ENCODE measurements at regions not wholly inside any gene's neighbourhood (a gene's known extent, or its start where the extent isn't known, plus 50 kb on each side); places are given as distances from the start of the nearest gene placed in this dataset.

DNA sequence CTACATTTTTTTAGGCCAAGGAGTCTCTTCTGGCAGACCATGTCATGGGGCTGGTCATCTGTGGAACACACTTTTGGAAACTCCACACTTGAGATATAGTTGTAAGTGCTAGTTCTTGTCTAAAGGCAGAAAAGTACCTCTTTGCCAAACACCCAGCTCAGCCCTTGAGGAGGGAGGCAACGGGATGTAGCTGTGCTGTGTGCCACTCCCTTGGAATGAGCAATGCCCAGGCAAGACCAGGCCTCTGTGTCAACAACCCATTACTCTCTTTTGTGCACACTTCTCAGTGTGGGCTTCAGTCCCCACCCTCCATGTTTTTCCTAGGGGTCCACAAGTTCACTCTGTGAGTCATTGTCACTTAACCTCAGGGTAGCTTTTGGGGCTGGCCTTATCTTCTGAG, 528.3 kb upstream of the CFAP20DC start:
- no peak for FAIRE-seq

DNA sequence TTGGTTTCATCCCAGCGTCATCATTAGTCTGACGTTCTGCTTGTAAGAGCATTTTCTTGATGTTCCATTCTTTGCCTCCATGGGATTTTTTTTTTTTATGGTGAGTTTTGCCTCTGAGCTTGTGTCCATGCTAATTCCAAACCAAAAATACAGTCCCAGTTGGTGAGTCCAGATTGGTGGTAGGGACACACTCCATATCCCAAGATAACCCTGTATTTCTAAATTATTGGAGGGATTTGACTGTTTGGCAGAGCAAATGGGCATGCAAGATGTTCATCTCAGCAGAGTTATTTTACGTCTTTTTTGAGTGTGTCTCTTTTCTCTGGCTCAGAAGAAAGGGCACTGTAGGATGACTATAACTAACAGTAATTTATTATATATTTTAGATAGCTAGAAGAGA, 526.8 kb upstream of the CFAP20DC start:
- no peak for FAIRE-seq

DNA sequence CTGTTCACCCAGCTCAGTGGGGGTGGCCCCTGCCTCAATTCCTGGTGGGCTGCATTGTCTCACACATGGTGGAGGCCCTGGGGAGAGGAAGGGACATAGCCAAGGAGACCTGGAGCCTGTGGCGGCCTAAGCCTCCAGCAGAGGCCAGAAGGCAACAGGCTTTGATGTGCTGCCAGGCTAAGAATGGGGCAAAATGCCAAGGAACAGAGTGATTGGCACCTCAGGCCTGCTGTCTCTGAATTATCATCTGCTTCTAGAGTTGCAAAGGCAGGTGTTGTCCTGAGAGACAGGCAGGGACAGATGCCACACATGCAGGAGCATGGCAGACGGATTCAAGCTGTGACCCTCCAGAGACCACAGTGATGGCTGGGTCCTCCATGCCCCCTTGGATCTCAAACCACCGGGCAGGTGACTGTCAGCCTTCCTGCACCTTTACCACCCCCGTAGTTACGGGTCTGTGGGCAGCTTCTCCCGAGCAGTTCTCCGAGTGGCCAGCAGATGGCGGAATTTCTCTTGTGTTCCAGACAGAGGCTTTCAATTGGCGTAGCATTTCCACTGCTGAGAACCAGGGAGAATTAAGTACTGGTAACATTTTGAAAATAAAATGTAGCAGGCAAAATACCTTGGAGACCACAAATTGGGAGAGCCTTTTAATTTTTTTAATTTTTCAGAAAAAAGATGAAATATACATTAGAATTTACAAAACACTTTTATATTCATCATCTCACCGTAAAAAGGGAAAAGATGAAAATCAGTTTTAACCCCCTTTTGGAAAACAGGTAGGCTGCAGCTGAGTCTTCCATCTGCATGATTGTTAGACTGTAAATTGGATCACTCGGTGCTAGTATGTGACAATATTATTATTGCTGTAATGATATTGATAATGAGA, 525.5 kb upstream of the CFAP20DC start:
- peak; percentile 94 for FAIRE-seq

DNA sequence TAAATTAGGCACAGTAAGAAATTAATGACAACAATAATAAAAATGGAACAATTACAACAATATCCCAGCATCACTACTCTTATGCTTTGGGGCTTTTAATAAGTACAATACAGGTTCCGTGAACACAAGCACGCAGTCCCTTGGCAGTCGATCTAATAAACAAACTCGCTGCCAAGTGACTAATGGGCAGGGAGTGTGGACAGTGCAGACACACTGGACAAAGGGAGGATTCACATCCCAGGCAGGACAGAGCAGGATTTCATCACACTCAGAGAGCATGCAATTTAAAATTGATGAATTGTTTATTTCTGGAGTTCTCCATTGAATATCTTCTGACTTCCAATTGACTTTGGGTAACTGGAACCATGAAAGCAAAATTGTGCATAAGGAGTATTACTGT, 524.1 kb upstream of the CFAP20DC start:
- no peak for FAIRE-seq

DNA sequence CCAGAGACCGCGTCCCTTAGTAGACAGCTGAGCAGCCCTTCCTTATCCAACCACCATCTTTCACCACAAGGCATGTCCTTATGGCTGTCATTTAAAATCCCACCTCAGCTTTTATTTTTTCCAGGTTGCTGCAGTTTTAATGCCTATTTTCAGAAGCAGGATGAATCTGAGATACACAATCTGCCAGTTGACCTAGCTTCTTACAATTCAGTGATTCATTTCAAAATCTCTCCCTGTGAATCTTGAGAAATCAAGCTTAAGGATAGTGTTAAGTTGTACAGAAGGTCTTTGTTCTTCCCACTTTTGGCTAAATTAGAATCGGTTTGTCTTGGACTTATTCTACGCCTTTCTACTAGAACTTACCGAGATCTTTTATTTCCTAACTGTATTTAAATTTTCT, 522.3 kb upstream of the CFAP20DC start:
- no peak for FAIRE-seq

DNA sequence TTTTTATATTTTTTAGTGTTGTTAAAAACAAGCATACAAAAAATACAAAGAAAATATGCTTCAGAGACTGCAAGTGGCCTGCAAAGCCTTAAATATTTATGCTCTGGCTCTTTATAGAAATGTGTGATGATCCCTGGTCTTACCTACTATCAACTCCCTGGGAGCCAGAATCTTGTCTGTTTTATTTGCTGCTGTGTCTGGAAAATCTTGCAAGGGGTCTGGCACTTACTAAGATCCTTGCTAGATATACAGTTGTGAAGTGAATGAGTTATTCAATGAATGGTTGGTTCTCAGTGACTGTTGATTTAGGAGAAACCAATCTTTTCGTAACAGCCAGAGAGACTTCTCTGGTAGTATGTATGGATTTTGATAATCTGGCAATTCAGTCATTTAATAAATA, 521.0 kb upstream of the CFAP20DC start:
- no peak for FAIRE-seq

DNA sequence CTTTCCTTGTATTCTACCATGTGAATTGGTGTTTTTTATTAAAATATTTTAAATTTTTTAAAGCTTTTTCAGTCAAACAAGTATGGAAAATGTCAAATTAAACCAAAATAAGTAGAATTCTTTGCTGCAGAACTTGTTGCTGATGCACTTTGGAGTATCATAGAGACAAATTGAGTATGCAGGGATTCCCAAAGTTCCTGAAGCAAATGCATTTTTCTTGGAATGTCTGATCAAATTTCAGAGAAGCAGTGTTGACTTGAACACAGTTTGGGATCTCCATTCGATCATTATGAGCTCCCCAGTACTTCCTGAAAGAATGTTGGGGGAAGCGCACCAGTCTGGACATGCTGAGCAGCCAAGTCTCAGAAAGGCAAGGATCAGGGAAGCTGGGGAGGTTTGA, 517.8 kb upstream of the CFAP20DC start:
- no peak for FAIRE-seq

DNA sequence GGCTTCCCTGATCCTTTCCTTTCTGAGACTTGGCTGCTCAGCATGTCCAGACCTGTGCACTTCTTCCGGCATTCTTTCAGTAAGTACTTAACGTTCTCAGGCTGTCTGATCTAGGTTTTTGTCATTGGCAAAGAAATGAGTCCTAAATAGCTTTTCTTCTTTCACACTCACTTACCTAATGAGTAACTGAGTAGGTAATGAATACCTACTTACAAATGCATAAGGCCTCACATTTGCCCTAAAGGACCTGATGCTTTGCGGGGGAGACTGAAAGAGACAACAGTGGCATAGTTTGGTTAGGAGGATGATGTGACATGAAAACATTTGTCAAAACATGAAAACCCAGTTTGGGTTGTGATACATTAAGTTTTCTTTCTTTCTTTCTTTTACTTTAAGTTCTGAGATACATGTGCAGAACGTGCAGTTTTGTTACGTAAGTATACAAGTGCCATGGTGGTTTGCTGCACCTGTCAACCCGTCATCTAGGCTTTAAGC, 516.7 kb upstream of the CFAP20DC start:
- FAIRE-seq = no peak

DNA sequence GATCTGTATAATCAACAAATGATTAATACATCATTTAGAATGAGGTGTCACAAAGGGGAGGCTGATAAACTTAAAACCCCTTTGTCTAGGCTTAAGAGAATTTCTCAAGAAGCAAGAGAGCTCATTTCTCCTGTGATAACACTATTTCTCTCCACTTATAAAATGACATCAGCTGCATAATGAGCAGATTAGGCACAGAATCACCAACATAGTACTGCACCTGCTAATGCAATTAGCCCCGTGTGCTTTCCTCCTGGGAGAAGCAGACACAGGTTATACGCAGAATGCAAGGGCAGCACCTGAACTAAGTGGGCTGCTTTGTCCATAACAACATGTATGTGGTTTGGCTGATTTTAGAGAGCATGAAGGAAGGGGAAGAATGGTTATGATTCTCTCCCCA, 515.3 kb upstream of the CFAP20DC start:
- FAIRE-seq = no peak

DNA sequence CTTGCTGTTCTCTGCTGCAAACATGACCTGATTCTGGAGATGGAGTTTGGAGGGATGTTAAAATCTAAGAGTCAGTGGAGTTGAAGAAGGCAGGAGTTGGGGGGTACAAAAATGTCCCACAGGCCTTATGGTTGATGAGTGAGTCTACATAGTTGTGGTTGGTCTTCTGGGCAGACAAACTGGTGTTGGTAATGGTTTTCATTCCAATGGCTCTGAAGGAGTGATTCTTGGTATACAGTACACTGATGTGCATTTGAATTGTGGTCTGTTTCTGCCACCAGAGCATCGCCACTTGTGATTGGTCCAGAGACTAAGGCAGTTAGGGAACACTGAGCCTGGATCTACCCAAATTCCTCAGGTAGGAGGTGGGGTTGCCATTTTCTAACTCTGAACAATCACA, 514.1 kb upstream of the CFAP20DC start:
- FAIRE-seq = no peak

DNA sequence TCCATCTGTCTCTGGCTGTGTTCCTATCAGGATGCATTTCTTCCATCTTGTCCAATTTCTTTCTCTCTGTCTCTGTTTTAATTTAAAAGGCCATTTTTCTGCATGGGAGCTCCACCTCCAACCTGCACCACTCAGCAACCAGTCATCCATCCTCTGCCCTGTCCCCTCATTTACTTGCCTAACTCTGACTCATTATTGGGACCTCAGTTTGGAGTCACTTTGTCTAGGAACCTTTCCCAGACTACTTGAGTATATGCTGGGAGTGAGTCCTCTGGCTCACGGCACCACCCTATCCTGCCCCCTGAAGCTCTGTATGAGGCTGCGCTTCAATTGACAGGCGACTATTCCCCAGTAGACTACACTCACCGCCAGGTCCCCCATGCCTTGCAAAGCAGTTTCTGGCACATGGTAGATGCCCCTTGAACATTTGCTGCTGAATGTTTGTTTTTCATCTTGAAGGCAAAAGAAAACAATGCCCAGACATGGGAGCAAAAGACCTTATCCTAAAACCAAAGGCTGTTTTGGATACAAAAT, 513.3 kb upstream of the CFAP20DC start:
- FAIRE-seq = no peak

DNA sequence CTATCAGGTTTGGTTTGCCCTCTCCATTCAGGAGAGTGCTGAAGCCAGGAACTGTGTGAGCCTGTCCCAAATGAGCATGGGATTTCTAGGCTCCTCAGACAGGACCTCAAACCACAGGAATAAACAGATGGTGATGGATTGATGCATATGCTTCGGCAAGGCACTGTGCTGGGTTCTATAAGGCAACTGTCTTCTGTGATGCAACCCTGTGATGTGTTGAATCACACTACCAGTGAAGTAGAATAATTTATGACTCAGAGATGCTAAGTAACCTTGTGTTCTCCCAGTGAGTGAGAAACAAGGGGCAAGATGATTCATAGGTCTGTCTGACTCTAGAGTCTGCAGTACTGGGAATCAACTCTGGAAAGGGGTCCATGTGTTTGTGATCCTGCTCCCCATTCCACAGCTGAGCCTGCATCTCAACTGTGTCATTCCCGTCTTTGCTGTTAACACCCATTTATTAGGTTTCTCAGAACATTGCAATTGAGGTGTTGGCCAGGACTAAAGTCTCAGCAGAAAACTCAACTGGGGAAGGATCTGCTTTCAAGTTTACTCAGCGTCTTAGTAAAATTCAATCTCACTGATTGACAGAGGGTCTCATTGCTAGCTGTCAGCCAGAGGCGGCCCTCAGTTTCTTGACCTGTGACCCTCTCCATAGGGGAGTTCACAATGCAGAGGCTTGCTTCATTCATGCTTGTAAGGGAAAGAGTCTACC, 510.1 kb upstream of the CFAP20DC start:
- FAIRE-seq = no peak

DNA sequence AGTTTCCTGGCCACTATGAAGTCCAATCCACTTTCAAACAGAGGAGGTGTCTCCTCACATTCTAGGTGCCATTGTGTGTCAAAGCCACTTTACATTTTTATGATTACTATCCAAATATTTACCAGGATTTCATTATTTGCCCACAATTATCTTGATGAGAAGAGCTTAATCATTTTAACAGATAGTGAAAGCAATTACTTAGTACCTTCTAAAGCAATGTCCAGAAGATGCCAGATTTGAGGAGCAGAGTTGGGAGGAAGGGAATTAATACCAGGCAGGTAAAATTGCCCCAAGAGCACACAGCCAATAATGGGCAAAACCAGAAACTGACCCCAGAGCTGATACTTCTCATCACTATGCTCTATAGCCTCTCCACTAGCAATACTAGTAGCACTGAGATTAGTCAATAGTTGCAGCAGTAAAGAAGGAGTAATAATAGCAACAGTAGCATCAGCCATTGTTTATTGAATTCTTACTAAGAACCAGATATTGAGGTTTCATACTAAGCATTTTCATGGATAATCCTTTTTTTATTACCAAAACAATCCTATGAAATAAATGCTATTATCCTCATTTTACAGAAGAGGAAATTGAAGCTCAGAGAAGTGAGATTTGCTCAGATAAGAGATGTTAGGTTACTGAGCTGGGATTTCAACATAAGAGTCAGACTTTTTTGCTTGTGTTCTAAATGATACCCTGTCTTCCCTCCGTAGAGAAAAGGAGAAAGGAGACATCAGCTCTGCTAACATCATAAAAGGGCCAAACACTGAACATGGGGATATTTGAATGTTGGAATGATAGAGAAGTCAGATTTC, 509.3 kb upstream of the CFAP20DC start:
- no peak for FAIRE-seq

DNA sequence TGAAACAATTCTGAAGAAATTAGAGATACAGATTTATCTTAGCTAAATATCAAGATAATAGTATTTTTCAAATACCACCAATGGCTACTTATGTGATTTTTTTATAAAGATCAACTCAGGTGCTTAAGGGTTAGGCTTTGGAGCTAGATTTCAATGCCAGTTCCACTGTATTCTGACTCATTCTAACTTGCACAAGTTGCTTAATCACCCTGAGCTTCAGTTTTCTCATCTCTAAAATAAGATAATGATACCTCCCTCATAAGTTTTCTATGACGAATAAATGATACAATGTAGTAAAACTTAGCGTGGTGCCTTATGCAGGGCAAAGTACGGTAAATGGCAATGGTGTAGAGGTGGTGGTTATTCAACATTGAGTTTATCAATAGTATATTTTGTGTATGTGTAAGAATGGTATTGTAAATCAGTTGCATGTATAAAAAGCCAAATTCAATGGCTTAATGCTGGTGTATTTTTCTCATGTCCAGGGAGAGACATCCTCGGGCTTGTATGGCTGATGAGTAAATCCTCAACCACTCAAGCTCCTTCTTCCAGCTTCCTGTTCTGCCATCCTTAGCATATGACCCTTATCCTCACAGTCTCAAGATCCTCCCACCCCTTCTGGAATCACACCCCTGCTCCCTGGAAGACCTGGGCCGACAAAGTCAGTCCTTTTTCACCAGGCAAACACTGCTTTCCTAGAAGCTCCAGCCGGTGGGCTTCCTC, 505.9 kb upstream of the CFAP20DC start:
- FAIRE-seq = no peak

DNA sequence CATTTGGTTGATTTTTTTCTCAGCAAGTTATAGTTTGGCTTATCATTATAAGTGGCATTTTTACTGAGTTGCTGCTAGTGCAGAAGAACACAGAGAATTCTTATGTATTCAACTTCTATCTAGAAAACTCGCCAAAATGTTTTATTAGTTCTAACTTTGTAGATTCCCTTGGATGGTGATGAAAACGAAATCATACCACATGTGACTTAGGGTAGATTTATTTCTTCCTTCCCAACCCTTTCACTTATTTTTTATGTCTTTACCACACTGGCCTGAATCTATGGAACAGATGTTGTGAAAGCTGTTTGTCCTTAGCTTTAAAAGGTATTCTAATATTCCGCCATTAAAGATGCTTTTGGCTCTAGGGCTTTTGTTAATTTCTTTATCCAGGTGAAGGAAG, 503.3 kb upstream of the CFAP20DC start:
- no peak for FAIRE-seq

DNA sequence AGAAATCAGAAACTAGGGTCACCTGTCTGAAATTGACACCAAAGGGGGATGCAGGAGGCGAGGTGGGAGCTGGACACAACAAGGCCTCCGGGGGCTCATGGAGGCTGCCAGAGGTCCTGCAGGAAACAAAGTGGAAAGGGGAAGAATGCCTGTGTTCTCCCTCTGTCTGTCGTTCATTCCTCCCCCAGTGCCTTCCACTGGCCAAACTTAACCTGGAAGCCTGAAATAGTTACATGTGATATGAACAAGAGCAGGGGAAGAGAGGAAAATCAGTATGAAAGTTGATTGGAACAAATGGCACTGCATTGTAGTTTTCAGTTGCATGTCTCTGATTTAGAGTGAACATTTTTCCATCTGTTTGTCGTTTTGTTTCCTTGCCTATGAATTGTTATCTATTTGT, 502.0 kb upstream of the CFAP20DC start:
- no peak for FAIRE-seq

DNA sequence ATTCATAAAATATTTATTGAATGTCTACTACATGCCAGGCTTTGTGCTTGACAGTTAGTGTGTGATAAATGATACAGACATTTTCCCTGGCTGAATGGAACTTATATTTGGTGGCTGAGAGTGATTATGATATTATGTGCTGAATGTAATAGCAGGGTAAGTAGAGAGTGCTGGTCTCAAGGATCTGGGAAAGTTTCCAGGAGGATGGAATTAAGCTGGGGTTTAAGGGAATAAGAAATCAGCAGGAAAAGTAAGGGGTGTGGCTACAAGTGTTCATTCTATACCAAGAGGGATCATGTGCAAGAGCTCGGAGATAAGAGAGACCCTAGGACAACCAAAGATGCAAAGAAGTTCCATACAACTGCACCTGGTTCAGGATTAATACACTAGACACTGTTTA, 500.1 kb upstream of the CFAP20DC start:
- FAIRE-seq = no peak

DNA sequence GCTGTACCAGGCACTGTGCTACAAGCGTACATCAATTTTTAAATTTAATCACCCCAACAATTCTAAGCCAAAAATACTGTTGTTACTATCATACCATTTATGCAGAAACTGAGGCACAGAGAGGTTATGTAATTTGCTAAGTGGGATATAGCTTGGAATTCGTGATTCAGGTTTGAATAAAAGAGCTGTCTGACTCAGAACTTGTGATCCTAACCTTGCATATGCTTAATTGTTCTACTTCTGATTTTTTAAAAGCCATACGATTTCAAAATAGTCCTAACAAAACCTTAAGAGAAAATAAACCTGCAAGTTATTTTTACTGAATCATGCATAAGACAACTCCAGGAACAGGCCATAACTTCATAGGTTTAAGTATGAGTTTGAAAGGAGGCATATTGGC, 498.0 kb upstream of the CFAP20DC start:
- FAIRE-seq = no peak

DNA sequence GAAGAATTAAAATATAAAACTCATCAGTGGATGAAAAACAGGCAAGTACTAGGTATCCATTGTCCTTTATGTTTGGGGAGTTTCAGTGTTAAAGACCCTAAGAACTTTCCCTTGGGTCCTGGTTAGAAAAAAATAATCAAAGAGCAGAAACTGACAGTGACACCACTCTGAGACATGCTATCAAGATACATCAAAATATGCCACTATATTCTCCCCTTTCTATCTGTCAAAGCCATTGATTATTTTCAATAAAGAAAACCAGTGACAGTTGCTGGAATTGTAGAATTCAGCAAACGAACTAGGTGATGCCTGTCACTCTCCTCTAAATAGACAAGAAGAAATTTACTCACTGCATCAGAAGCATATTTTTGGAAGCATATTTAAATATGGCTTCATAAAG, 496.7 kb upstream of the CFAP20DC start:
- no peak for FAIRE-seq

DNA sequence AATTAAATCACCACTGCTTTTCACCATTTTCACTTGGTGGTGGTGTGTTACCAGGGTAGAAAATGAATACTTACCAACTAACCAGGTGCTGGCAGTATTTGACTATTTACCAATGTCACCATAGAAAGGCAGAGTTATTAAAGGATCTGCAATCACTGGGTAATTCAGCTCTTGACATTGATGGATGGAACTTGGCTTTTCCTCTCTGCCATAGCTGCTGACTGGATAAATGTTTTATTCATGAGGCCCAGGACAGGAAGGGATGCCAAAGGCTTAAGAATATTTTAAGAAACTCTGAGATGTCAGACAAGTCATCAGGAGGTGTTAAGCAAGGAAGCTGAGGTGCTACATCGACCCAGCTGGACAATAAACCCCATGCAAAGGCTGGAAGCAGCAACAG, 495.5 kb upstream of the CFAP20DC start:
- FAIRE-seq = no peak

DNA sequence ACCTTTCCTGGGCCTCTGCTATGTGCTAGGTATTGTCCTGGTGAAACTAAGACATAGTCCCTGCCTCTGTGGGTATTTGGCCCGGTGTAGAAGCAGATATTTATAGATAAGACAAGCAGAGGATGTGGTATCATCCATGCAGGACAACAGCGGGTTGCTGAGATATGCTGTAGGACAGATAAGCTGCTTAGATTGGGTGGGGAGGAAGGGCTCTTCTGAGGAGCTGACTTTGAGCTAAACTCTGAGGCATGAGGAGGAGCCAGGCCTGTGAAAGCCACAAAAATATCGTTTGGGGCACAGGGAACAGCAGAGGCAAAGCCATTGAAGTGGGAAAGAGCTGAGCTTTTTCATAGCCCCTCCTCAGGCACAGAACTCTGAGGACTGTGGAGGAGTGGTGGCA, 492.5 kb upstream of the CFAP20DC start:
- no peak for FAIRE-seq

DNA sequence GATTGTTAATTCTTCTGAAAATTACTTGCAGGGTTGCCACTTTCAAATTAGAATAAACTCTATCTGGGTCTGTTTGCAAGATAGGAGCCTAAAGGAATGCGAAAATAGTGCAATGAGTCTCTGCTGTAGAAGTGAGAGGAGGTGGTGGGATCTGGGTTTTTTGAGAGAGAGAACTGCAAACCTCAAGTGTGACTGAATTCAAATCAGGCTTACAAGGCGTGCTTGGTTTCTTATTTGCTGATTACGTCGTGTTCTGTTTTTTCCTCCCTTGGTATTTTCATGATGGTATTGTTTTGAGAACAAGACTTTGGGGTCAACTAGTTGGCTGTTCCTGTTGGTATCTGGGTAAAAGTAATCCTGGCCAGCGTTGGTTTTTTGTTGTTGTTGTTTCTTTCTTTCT, 490.9 kb upstream of the CFAP20DC start:
- no peak for FAIRE-seq

DNA sequence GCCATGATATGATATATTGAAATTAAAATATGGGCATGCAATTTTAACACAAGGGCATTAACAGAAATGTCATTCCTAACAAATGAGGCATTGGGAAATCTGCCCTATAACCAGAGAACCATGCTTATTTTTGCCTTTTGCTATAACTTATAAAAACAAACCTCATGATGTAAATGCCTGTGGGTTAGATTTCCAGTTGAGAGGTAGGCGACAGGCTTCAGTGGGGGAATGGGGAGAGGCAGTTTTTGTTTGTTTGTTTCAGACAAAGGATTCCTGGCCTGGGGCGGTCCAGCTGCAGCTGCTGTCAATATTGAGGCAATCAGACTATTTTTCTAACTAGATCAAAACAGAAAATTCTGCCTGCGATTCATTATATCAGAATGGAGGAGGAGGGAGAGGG, 490.4 kb upstream of the CFAP20DC start:
- no peak for FAIRE-seq
